Hepatocyte (in vitro differentiated cells): ENCODE measurements at regions not wholly inside any gene's neighbourhood (a gene's known extent, or its start where the extent isn't known, plus 50 kb on each side); places are given as distances from the start of the nearest gene placed in this dataset.

ENCODE experiments used
- DNase-seq: peaks from one replicate; pipeline ENCODE4 v3.0.0-alpha.2; 2016; ENCODE audit warnings: low spot score
- H2AFZ ChIP-seq: fragments of 200-600 bp; sonication (generic); 2 replicates; pipeline ENCODE4 v1.6.0; 2016; ENCODE audit warnings: antibody characterized with exemption, mild to moderate bottlenecking
- H3K27ac ChIP-seq: fragments of 200-600 bp; sonication (generic); 2 replicates; pipeline ENCODE4 v1.5.1; 2016; ENCODE audit warnings: mild to moderate bottlenecking
- H3K27me3 ChIP-seq: fragments of 200-600 bp; sonication (generic); 2 replicates; pipeline ENCODE4 v1.6.1; 2016
- H3K36me3 ChIP-seq: fragments of 200-600 bp; sonication (generic); replicated peaks from 2 replicates; pipeline ENCODE4 v1.5.1; 2016; ENCODE audit warnings: low read depth; ENCODE audit not compliant: insufficient read depth
- H3K4me1 ChIP-seq: fragments of 200-600 bp; sonication (generic); 2 replicates; pipeline ENCODE4 v1.5.1; 2016; ENCODE audit warnings: mild to moderate bottlenecking, moderate library complexity; ENCODE audit not compliant: insufficient read depth
- H3K4me2 ChIP-seq: fragments of 200-600 bp; sonication (generic); 2 replicates; pipeline ENCODE4 v1.6.0; 2016
- H3K4me3 ChIP-seq: fragments of 200-600 bp; sonication (generic); 2 replicates; pipeline ENCODE4 v1.5.1; 2016; ENCODE audit warnings: mild to moderate bottlenecking
- H3K79me2 ChIP-seq: fragments of 200-600 bp; sonication (generic); 2 replicates; pipeline ENCODE4 v1.6.0; 2017; ENCODE audit warnings: mild to moderate bottlenecking
- H3K9me2 ChIP-seq: fragments of 200-600 bp; sonication (generic); replicated peaks from 2 replicates; pipeline ENCODE4 v1.6.0; 2017; ENCODE audit warnings: mild to moderate bottlenecking; ENCODE audit not compliant: insufficient read depth
- H3K9me3 ChIP-seq: fragments of 200-600 bp; sonication (generic); 2 replicates; pipeline ENCODE4 v1.5.1; 2016; ENCODE audit warnings: low read depth, mild to moderate bottlenecking
- H4K20me1 ChIP-seq: fragments of 200-600 bp; sonication (generic); 2 replicates; pipeline ENCODE4 v1.6.0; 2016; ENCODE audit warnings: mild to moderate bottlenecking; ENCODE audit not compliant: insufficient read depth, poor library complexity, severe bottlenecking
- CTCF ChIP-seq: fragments of 200-600 bp; sonication (generic); IDR thresholded peaks from 2 replicates; pipeline ENCODE4 v1.5.1; 2016; ENCODE audit warnings: antibody characterized with exemption, mild to moderate bottlenecking; ENCODE audit not compliant: poor library complexity
- EZH2 ChIP-seq: fragments of 200-600 bp; sonication (generic); IDR thresholded peaks from 2 replicates; pipeline ENCODE4 v1.6.1; 2016; ENCODE audit warnings: antibody characterized with exemption, mild to moderate bottlenecking, borderline replicate concordance
- EZH2phosphoT487 ChIP-seq: fragments of 200-600 bp; sonication (generic); IDR thresholded peaks from one replicate; pipeline ENCODE4 v1.6.1; 2018; ENCODE audit warnings: antibody characterized with exemption, mild to moderate bottlenecking, low read depth, moderate library complexity; ENCODE audit not compliant: unreplicated experiment, severe bottlenecking
- WGBS: methylation state at CpG from one replicate; pipeline ENCODE4 v1.1.6; 2016; ENCODE audit warnings: low lambda C conversion rate; ENCODE audit errors: missing lambda C conversion rate; 5-methylcytosine and 5-hydroxymethylcytosine counted together

GRCh38 chr14:101054671-101055070 lies 151.1 kb upstream of the RTL1 start:
- Histone ChIP-seq H2AFZ (no peak overlapping the region), H3K9me2 (no peaks in the 10 kb centered on the region), H3K4me2 (no peak overlapping the region), H3K27me3 (no peaks in the 10 kb centered on the region), H3K79me2 (no peaks in the 10 kb centered on the region), H3K9me3 (no peaks in the 10 kb centered on the region), H4K20me1 (no peaks in the 10 kb centered on the region), H3K4me3 (no peak overlapping the region), H3K27ac (no peak overlapping the region), H3K36me3 (no peaks in the 10 kb centered on the region), H3K4me1 (no peaks in the 10 kb centered on the region)
- TF ChIP-seq EZH2phosphoT487 (no peak), CTCF (no peak), EZH2 (no peak)
- no peak for DNase-seq
- 88% methylated on average over 7 of the region's 7 CpGs for WGBS

GRCh38 chr14:101055106-101055662 lies 151.7 kb upstream of the RTL1 start:
- Histone ChIP-seq H3K9me3 (no peaks in the 10 kb centered on the region), H2AFZ (no peak overlapping the region), H3K27me3 (no peaks in the 10 kb centered on the region), H3K4me2 (no peak overlapping the region), H3K4me1 (no peaks in the 10 kb centered on the region), H3K79me2 (no peaks in the 10 kb centered on the region), H3K27ac (no peak overlapping the region), H3K9me2 (no peaks in the 10 kb centered on the region), H3K4me3 (no peak overlapping the region), H4K20me1 (no peaks in the 10 kb centered on the region), H3K36me3 (no peaks in the 10 kb centered on the region)
- 95% methylated on average over 15 of the region's 15 CpGs for WGBS
- no peak for DNase-seq
- TF ChIP-seq EZH2: no peak
- TF ChIP-seq CTCF: no peak
- no peak for TF ChIP-seq EZH2phosphoT487

GRCh38 chr14:101055776-101056374 lies 152.4 kb upstream of the RTL1 start:
- Histone ChIP-seq H3K4me2 (no peak overlapping the region), H3K79me2 (no peaks in the 10 kb centered on the region), H3K27ac (no peak overlapping the region), H3K27me3 (no peaks in the 10 kb centered on the region), H3K36me3 (no peaks in the 10 kb centered on the region), H2AFZ (no peak overlapping the region), H3K9me3 (no peaks in the 10 kb centered on the region), H3K4me1 (no peaks in the 10 kb centered on the region), H4K20me1 (no peaks in the 10 kb centered on the region), H3K9me2 (no peaks in the 10 kb centered on the region), H3K4me3 (no peak overlapping the region)
- WGBS: 92% methylated on average over 12 of the region's 12 CpGs
- TF ChIP-seq EZH2: no peak
- no peak for TF ChIP-seq CTCF
- no peak for TF ChIP-seq EZH2phosphoT487
- no peak for DNase-seq
